GM21529 (cell line): ENCODE measurements at regions not wholly inside any gene's neighbourhood (a gene's known extent, or its start where the extent isn't known, plus 50 kb on each side); places are given as distances from the start of the nearest gene placed in this dataset.

Experiments
- ATAC-seq: cut with Tn5 transposase; IDR thresholded peaks from one replicate; pipeline ENCODE4 v1.9.1; 2021; ENCODE audit not compliant: unreplicated experiment

DNA sequence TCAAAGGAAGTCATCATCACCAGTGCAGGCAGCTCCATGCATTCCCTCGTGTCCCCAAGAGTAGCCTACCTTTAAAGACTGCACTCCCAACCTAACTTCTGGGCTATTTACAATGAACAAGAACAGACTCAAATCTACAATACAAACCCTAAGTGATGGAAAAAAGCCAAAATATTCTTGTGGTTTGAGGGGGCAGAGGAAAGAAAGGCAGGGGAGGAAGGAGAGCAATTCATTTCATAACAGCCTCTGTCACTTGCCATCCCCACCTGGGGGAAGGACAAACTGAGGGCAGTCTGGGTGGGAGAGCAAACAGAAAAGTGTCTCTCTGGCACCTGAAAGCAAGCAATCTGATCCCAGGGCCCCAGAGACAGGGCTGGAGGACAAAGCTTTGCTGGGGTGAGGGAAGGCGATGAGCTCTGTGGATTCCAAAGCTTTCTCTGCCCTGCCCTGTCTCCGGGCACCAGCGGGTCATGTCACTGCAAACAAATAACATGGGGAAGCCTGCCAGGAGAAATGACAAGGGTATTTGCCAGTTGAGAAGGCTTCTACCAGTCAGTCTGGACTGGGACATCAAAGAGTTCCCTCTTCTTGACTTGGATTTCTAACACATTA, 528.0 kb upstream of the TNP1 start:
- ATAC-seq: no peak

DNA sequence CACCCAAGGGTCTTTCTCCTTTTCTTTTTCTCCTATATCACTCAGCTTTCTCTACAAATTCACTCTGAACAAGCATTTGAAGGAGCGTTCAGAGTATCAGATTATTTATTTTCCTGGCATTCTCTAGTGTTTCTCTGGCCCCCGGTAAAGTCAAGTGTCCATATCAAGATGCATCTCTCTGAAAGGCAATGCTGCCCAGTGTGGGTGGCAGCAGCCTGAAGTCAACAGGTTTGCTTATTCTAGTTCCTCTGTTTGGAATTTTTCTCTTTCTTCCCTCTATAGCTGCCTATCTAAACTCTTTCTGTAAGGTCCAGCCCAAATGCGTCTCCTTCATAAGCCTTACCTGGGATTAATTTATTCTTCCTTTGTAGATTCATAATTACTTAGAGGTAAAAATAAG, 526.2 kb upstream of the TNP1 start:
- ATAC-seq: no peak

DNA sequence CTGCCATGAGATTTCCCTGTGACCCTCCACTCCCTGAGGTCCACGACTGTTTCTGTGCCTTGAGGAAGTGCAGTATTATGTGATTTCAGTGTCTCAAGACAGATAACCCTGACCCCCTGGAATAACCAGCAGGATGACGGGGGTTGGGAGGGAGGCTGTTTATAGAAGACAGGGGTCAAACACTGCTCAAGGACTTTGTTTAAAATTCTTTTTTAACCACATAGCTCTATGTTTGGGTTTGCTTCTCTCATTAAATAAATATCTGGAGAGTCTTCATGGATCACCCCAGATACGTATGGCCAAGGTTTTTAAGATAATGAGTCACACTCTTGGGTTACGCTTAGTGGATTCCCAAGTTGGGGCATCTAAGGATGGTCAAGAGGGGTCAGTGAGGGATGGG, 523.8 kb upstream of the TNP1 start:
- ATAC-seq: no peak

DNA sequence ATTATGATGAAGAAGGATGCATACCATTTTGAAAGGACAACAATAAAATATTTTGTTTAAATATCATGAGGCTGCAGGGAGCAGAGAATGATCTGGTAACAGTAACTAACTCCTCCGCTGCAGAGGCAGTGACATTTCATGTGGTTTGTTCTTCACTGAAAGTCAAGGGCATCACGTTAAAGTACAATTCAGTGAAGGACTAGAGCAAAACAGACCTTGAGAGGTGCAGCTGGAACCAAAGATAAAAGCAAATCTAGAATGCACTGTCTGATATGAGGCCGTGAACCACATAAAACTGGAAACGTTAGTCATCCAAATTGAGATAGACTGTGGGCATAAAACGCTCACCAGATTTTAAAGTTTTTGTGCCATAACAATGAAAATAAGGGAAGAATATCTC, 522.9 kb upstream of the TNP1 start:
- no peak for ATAC-seq

DNA sequence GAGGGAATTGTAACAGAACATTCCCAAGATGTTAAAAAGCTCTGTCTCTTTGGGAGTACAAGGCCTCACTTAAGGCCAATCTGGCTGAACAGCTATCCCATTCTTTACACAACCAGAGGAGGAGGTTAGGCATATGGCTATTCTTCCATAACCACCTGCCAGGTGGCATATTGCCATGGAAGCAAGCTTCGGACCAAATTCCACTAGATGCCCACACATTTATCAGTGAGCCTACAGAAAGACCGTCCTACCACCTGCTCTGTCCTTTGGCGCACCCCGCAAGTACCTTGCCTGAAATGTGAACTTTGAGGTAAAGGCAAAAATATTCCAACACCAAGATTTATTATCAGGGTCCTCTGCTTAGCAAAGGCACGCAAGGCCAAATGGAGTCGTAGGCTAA, 519.9 kb upstream of the TNP1 start:
- ATAC-seq: no peak

DNA sequence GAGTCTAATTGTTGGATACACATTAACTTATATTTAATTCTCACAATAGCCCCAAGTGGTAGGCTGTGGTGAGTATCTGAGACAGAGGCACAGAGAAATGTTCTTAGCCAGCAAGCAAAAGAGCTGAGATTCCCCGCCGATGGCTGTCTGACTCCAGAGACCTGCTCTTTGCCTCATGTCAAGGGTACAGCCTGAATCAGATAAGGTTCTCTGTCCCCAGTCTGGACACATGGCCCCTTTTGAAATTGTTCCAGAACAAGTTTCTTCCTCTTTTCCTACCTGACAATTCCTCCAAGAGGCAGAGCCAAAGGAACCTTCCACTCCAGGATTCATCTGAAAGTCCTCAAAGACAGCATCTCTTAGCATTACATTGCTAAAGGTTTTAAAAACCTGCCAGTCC, 512.9 kb upstream of the TNP1 start:
- ATAC-seq: no peak

DNA sequence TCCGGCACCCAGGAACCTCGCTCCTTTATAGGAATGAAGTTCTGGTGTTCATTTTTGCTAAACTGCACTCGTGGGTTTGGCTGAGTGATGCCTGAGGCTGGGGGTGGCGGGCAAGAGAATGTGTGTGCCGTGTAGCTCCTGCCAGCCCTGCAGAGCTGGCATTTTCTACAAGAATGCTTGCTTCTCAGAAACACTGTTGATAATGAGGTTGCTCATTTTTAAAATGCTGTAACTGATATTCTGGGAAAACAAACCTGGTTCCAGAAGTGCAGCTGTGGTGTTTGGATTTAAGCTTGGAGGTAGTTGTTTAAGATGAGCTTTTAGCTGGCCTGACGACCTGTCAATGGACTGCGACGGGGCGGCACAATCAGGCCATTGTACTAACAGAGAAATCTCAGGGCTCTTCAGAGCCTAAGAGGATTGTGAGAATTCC, 511.9 kb upstream of the TNP1 start:
- ATAC-seq: no peak

DNA sequence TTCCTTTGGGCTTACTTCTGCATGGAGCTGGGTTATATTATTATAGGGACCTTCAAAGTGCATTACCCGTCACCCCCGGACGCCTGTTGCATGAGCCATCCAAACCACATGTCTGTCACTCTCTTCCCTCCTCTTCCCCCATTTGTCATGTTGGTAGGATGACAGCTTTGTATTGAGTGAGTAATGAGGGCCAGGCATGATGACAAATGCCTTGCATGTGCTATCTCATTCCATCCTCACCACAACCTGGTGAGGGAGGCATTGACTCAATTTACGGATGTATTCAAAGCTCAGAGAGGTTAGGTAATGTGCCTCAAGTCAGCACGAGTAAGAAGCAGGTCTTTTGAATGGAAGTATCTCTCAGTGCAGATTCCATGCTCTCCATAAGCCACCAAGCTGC, 510.5 kb upstream of the TNP1 start:
- ATAC-seq: no peak

DNA sequence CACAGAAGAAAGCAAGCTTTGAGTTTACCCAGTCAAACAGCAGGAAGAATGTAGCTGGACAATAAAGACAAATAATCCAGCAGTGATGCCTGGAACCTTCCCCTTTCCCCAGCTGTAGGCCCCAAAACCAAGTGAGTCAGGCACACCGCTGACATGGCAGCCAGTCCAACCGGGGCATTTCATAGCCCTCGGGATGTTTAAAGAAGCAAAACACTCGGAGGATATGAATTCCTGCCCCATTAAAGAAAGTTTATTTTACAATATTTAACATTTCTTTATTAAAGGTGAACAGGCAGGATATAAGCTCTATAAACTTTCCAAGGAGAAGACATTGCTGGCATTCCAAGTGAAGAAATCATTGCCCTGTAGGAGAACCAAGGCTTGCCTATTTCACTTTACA, 507.6 kb upstream of the TNP1 start:
- no peak for ATAC-seq

DNA sequence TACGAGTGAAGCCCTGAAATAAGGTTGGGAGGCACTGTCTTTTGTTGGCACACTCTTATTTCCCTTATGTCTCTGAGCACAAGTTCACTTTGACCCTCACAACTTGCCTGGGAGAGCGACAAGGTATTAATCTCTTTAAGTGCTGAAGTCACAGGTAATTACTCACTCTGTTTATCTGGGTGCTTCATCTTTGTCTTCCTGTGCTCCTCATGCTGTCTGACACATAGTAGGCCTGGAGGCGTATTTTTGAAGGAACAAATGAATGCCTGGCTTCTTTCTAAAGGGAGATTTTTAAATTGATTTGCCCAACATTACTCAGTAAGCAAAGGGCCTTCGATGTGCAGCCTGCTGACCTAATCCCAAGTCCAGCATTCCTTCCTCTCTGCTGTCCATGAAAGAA, 507.1 kb upstream of the TNP1 start:
- no peak for ATAC-seq

DNA sequence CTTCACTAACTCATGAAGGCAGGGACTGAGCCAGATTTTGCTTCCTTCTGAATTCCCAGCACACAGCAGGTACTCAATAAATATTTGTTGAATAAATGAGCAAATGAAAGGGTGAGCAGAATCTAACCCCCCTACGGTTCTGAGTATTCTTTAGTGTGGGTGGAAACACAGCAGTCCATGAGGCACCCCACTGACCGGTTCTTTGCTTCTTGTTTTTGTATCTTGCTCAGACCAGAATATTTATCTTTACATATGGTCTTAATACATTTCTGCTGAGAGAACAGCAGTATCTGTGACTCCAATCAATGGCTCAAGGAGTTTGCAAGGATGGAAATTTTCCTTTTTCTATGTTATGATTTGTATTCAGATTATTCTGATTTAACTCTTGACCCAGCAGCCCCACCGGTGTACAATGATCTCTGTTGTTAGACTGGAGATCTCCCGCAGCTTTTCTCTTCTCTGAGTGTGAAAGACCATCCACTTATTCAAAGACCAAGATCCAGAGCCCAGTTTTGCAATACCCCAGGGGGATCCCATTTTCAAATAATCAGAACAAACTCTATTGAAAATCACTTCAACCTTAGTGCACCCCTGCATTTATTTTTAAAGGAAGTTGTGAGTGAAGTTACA, 506.5 kb upstream of the TNP1 start:
- no peak for ATAC-seq

DNA sequence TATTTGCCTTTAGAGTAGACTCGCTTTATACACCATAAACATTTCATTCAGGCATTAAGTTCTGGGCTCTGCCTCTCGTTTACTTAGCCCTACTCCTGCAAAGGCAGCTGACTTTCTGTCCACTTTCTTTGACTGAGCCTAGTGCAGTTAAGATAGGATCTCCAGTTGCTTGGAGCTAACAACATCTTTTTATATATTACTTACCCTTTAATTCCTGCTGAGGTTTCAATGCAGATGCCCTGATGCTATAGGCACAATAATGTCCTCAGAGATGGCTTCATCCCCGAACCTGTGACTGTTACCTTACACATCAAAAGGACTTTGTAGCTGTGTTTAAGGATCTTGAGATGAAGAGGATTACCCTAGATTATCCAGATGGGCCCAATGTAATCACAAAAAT, 505.8 kb upstream of the TNP1 start:
- no peak for ATAC-seq

DNA sequence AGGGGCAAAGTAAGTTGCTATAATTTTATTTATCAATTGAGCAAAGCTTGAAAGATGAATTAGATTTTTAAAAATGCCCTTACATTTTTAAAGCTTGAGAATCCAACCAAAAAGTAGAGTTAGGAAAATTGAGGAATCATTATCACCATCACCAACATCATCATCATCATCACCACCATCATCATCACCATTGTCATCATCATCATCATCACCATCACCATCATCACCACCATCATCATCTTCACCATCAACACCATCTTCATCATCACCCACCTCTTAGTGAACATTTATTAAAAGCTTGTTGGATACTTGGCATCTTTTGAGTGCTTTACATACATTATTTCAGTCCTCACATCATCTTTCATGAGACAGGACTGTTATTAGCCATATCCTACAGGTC, 504.4 kb upstream of the TNP1 start:
- ATAC-seq: no peak

DNA sequence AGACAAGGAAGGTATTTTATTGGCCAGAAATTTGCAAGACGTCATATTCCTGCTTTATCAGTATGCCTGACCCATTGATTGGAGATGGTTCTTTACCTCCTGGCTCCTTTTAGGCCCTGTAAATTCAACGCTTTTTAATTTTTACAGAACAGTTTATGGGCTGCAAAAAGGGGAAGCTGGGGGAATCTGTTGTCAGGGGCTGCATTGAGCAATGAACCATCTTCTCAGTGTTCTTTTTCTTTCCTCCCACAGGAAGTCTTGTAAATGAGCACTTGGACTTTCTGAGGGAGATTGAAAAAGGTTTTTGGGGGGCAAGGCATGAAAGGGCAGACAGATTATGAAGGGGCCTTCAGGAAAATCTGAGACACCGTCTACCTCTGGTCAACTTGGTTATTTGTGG, 503.6 kb upstream of the TNP1 start:
- no peak for ATAC-seq

DNA sequence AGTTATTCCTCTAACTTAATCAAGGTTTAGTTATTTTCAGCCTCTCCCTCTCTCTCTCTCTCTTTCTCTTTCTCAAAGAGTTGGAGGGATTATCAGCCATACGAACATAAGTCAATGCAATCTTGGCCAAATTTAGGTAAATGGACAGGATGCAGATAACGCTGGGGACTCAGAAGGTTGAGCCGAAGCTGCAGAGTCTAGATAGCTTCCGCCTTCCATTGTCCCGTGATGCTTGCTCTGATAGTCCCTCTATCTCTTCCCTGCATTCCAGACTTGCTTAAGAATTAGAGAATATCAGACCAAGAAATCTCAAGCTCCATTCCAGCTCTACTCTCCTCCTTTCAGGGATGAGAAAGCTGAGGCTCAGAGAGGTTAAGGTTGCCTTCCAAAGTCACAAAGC, 502.8 kb upstream of the TNP1 start:
- ATAC-seq: no peak

DNA sequence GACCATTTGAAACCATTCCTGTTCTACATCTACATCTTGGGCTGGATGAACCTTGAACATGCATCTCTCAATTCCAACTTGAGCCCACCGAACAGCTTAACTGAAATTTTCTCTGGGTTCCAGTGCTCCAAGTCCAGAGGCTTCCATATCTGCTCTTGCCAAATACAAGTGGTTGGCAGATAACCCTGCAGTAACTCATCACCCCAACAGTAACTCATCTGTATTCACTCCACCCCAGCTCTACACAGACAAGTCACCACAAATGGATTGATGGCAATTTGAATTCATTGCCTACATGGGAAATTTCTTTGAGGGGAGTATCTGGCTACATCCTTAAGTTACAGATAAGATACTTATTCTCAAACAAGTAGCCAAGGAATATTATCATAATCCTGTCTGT, 502.4 kb upstream of the TNP1 start:
- no peak for ATAC-seq

DNA sequence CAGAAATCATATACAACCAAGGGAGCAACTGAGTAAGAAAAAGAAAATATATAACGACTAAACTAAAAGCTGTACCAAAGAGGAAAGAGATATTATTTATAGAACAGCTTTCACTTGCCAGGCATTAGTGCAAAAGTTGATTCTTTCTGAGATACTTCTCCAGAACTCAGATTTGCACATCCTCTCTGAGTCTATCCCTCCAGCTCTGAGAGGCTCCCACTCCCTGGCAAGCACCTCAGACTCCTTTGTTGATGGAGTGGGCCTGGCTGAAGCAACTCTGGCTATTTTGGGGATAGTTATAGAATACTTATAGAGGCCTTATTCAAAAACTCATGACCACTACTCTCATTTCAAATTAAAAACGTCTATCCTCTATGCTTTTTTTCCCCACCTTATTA, 501.6 kb upstream of the TNP1 start:
- no peak for ATAC-seq

DNA sequence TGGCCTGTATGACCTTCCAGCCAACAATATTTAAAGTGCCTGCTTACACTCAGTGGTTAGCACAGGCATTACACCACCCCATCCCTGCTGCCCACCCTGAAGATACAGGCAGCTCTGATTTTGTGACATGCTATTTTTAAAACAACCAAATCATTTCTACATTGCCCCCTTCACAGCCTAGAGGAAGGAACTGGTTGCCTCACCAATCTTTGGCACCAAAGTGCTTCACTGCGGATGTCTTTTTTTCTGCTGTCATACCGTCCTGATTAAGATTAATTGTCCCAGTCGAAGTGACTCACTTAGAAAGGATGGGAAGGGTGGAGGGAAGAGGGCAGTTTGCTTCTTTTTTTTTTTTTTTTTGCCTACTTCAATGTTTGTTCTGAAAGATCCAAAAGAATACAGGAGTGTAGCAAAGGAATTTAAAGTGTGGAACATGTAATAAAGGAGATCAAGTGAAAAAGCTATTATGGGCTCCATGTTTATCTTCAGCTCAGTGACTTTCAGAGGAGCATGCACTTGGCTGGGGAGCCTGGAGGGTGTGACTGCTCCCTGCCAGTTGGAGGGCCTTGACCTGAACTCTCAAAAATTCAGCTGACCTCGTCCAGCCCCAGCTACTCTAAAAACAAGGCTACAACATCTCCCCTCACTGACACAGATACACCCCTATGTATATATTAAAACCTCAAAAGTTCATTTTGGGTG, 501.1 kb upstream of the TNP1 start:
- no peak for ATAC-seq

DNA sequence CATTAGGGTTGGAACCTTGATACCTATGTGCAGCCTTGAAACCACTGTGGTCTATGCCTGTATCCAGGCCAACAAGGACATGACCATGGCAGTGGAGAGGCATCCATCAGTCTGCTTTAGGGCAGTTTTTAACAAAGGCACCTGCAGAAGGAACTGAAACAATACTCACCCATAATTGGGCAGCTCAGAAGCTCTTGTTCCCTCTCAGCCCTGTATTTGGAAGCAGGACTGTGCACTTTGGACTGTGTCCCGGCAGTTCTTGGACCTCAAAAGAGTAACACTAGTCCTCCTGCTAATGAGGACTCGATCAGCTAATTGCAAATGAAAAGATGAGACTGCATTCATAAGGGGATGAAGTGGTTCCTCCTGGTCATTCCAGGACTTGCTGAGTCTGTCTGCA, 500.2 kb upstream of the TNP1 start:
- no peak for ATAC-seq

DNA sequence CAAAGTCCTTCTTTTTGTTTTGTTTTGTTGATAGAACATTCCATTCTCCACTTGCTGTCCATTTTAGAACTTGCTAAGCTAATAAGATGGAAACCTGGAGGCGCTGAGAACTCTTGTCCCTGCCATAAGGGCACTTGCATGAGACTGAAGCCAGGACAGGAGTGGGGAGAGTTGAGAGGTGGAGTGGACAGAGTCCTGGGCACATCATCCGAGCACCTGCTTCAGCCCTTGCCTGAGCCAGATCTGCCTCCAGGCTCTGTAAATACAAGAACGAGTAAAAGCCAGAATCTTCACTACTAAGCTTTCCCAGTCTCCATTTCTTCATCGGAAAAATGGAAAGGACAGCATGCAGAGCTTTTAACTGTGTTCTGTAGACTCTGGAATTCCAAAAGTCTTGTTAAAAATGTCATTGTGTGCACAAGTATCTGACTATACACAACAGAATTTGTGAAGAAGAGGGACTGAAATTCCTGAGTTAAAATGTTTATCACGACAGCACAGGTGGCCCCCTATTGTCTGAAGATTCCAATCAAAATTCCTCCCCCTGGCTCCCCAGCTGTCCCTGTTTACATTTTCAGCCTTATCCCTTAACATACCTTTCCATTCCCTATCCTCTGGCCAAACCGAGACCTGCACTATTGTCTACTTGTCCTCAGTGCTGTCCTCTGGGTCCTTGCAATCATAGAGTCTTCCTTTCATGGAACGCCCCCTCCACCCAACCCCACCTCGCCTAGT, 498.2 kb upstream of the TNP1 start:
- ATAC-seq: no peak

DNA sequence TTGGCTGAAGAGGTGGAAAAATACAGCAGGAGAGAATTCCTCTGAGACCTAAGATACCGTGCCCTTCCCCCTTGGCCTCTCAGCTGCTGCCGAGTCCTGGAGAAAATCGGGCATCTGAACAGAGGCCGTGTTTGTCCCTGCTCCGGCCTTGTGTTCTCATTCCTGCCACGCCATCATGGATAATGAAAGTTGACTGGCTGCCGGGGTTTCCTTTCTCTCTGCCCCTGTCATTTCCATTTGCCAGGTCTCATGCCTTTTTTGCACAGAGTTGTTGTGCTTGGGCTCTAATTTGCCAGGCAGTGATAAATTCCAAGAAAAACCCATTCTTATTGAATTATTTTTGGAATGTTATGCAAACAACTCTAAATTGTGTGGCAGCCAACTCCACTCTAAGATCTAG, 496.9 kb upstream of the TNP1 start:
- no peak for ATAC-seq

DNA sequence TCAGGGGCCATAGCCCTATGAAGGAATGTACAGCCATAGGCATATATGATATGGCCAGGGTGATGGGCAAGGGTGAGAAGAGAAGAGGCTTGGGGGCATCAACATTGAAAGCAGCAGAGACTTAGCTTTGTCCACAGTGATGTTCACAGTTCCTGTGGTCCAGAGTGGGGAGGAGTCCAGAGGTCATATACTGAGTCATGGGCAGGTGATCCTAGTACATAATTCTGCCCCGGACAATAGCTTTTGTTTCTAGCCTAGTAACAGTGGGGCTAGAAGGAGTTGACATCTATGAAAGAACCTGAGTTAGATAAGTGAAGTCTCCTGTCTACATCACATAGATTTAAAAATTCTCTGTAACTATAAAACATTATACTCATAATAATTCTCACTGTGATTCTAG, 496.3 kb upstream of the TNP1 start:
- ATAC-seq: no peak
